GM12878 (cell line): ENCODE measurements at regions not wholly inside any gene's neighbourhood (a gene's known extent, or its start where the extent isn't known, plus 50 kb on each side); places are given as distances from the start of the nearest gene placed in this dataset.

ENCODE experiments used
- CHD1 ChIP-seq: IDR thresholded peaks from 2 replicates; pipeline ENCODE4 v1.6.1; 2012; ENCODE audit warnings: low read depth, low read length, improper control_type of control experiment
- KDM1A ChIP-seq: fragments of 200-600 bp; sonication (generic); IDR thresholded peaks from 2 replicates; pipeline ENCODE4 v1.6.1; 2016; ENCODE audit warnings: borderline replicate concordance
- POLR2AphosphoS5 ChIP-seq: IDR thresholded peaks from 2 replicates; pipeline ENCODE4 v1.6.1; 2011; ENCODE audit warnings: mild to moderate bottlenecking, low read length, inconsistent platforms
- RAD21 ChIP-seq: IDR thresholded peaks from 2 replicates; pipeline ENCODE4 v1.6.1; 2011; ENCODE audit warnings: mild to moderate bottlenecking, low read depth, low read length, moderate library complexity; ENCODE audit not compliant: insufficient read depth
- SIN3A ChIP-seq: IDR thresholded peaks from 2 replicates; pipeline ENCODE4 v1.6.1; 2012; ENCODE audit warnings: low read depth, low read length, improper control_type of control experiment
- SP1 ChIP-seq: IDR thresholded peaks from one replicate; pipeline ENCODE4 v1.6.1; 2011; ENCODE audit warnings: low read depth, low read length
- TARDBP ChIP-seq: IDR thresholded peaks from 2 replicates; pipeline ENCODE4 v1.6.1; 2016; ENCODE audit warnings: borderline replicate concordance
- YY1 ChIP-seq: IDR thresholded peaks from 2 replicates; pipeline ENCODE4 v1.6.1; 2011; ENCODE audit warnings: low read depth, mild to moderate bottlenecking, low read length
- ZSCAN29 ChIP-seq: fragments of 450-650 bp; IDR thresholded peaks from 2 replicates; pipeline ENCODE4 v1.6.1; 2017; ENCODE audit warnings: mild to moderate bottlenecking, moderate library complexity
- TF ChIP-seq, protein P1 (sequence below), 3 experiments: IDR thresholded peaks in 2 of 3; conservative IDR thresholded peaks in 1 of 3; 2 replicates each; pipeline ENCODE4 v1.5.1; 2011; ENCODE audit warnings: low read depth in 3 of 3, low read length in 3 of 3, mild to moderate bottlenecking in 3 of 3, control low read depth in 2 of 3, moderate library complexity in 2 of 3, inconsistent platforms in 1 of 3, mixed read lengths in 1 of 3; ENCODE audit not compliant: control insufficient read depth in 2 of 3, insufficient read depth in 1 of 3; ENCODE audit errors: extremely low read depth in 1 of 3
- TF ChIP-seq, protein P2 (sequence below): fragments of 450-650 bp; IDR thresholded peaks from 2 replicates; pipeline ENCODE4 v1.6.1; 2018; ENCODE audit warnings: borderline replicate concordance, mild to moderate bottlenecking; ENCODE audit not compliant: partially characterized antibody

DNA sequence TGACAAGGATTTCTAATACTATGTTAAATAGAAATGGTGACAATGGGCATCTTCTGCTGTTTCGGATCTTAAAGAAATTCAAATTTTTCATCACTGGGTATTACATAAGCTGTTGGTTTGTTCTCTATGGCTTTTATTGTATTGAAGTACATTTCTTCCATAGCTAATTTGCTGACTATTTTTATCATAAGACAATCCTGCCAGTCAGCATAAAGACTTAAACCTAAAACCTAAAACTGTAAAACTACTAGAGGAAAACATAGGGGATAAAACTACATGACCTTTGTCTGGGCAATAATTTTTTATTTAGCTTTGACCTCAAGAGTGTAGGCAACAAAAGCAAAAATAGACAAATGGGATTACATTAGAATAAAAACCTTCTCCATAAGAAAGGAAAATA, 1017.4 kb downstream of the SI start:
- TF ChIP-seq POLR2AphosphoS5: no peak
- no peak for TF ChIP-seq CHD1
- TF ChIP-seq, protein P1, sequence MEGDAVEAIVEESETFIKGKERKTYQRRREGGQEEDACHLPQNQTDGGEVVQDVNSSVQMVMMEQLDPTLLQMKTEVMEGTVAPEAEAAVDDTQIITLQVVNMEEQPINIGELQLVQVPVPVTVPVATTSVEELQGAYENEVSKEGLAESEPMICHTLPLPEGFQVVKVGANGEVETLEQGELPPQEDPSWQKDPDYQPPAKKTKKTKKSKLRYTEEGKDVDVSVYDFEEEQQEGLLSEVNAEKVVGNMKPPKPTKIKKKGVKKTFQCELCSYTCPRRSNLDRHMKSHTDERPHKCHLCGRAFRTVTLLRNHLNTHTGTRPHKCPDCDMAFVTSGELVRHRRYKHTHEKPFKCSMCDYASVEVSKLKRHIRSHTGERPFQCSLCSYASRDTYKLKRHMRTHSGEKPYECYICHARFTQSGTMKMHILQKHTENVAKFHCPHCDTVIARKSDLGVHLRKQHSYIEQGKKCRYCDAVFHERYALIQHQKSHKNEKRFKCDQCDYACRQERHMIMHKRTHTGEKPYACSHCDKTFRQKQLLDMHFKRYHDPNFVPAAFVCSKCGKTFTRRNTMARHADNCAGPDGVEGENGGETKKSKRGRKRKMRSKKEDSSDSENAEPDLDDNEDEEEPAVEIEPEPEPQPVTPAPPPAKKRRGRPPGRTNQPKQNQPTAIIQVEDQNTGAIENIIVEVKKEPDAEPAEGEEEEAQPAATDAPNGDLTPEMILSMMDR (IDR thresholded peaks at IDR 0.05 in 2 of 3, conservative IDR thresholded peaks at IDR 0.05 in 1 of 3; ENCODE audit: control insufficient read depth in 2 of 3, extremely low read depth in 1 of 3, insufficient read depth in 1 of 3, low read depth in 3 of 3, low read length in 3 of 3): no peak
- TF ChIP-seq SP1: no peak
- TF ChIP-seq ZSCAN29: no peak
- TF ChIP-seq RAD21: no peak
- TF ChIP-seq, protein P2, sequence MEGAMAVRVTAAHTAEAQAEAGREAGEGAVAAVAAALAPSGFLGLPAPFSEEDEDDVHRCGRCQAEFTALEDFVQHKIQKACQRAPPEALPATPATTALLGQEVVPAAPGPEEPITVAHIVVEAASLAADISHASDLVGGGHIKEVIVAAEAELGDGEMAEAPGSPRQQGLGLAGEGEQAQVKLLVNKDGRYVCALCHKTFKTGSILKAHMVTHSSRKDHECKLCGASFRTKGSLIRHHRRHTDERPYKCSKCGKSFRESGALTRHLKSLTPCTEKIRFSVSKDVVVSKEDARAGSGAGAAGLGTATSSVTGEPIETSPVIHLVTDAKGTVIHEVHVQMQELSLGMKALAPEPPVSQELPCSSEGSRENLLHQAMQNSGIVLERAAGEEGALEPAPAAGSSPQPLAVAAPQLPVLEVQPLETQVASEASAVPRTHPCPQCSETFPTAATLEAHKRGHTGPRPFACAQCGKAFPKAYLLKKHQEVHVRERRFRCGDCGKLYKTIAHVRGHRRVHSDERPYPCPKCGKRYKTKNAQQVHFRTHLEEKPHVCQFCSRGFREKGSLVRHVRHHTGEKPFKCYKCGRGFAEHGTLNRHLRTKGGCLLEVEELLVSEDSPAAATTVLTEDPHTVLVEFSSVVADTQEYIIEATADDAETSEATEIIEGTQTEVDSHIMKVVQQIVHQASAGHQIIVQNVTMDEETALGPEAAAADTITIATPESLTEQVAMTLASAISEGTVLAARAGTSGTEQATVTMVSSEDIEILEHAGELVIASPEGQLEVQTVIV: no peak
- TF ChIP-seq SIN3A: no peak
- no peak for TF ChIP-seq TARDBP
- TF ChIP-seq KDM1A: no peak
- TF ChIP-seq YY1: no peak
